Adrenal gland (tissue), 5 donors: ENCODE measurements at regions not wholly inside any gene's neighbourhood (a gene's known extent, or its start where the extent isn't known, plus 50 kb on each side); places are given as distances from the start of the nearest gene placed in this dataset.

ENCODE experiments used
- POLR2A ChIP-seq, 2 donors: fragments of 450-650 bp; IDR thresholded peaks; one replicate each; pipeline ENCODE4 v1.6.1; 2017; ENCODE audit warnings: antibody characterized with exemption in 2 of 2, mild to moderate bottlenecking in 2 of 2, moderate library complexity in 1 of 2
- TF ChIP-seq, protein P1 (sequence below), 6 experiments: fragments of 450-650 bp in 4 of 6; fragments of 200-600 bp in 2 of 6; sonication (generic) in 1 of 6; IDR thresholded peaks; 1 replicate in 5 of 6; 2 replicates in 1 of 6; pipeline versions ENCODE4 v1.5.1 to v1.8.0; 2016 to 2021; ENCODE audit warnings: antibody characterized with exemption in 6 of 6, mild to moderate bottlenecking in 2 of 6, moderate library complexity in 1 of 6
- donor health status: DM: no; HTN: no; CAD: no.

DNA sequence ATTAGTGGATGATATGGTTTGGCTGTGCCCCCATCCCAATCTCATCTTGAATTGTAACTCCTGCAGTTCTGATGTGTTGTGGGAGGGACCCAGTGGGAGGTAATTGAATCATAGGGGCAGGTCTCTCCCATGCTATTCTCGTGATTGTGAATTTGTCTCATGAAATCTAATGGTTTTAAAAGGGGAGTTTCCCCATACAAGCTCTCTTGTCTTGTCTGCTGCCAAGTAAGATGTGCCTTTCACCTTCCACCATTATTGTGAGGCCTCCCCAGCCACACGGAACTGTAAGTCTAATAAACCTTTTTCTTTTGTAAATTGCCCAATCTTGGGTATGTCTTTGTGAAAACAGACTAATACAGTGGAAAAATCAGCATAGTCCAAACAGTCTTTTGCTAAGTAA is 235.5 kb downstream of the TMEM161B start:
- TF ChIP-seq, protein P1, sequence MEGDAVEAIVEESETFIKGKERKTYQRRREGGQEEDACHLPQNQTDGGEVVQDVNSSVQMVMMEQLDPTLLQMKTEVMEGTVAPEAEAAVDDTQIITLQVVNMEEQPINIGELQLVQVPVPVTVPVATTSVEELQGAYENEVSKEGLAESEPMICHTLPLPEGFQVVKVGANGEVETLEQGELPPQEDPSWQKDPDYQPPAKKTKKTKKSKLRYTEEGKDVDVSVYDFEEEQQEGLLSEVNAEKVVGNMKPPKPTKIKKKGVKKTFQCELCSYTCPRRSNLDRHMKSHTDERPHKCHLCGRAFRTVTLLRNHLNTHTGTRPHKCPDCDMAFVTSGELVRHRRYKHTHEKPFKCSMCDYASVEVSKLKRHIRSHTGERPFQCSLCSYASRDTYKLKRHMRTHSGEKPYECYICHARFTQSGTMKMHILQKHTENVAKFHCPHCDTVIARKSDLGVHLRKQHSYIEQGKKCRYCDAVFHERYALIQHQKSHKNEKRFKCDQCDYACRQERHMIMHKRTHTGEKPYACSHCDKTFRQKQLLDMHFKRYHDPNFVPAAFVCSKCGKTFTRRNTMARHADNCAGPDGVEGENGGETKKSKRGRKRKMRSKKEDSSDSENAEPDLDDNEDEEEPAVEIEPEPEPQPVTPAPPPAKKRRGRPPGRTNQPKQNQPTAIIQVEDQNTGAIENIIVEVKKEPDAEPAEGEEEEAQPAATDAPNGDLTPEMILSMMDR (IDR thresholded peaks at IDR 0.05), result no peak
- no peak for TF ChIP-seq POLR2A (IDR thresholded peaks at IDR 0.05)
